ENCODE measurements at regions not wholly inside any gene's neighbourhood (a gene's known extent, or its start where the extent isn't known, plus 50 kb on each side); places are given as distances from the start of the nearest gene placed in this dataset.

GRCh38 chrX:20481632-20482031 lies 214.9 kb upstream of the RPS6KA3 start:
- no peak for TF ChIP-seq POLR2A (IDR thresholded peaks at IDR 0.05; ENCODE audit: low read length)
- no peak for TF ChIP-seq GATA1 (IDR thresholded peaks at IDR 0.05; ENCODE audit: low read depth, low read length)
